GM18907 (cell line): ENCODE measurements at regions not wholly inside any gene's neighbourhood (a gene's known extent, or its start where the extent isn't known, plus 50 kb on each side); places are given as distances from the start of the nearest gene placed in this dataset.

Experiments
- ATAC-seq: cut with Tn5 transposase; IDR thresholded peaks from one replicate; pipeline ENCODE4 v1.9.1; 2021; ENCODE audit warnings: mild to moderate bottlenecking, moderate library complexity; ENCODE audit not compliant: unreplicated experiment

DNA sequence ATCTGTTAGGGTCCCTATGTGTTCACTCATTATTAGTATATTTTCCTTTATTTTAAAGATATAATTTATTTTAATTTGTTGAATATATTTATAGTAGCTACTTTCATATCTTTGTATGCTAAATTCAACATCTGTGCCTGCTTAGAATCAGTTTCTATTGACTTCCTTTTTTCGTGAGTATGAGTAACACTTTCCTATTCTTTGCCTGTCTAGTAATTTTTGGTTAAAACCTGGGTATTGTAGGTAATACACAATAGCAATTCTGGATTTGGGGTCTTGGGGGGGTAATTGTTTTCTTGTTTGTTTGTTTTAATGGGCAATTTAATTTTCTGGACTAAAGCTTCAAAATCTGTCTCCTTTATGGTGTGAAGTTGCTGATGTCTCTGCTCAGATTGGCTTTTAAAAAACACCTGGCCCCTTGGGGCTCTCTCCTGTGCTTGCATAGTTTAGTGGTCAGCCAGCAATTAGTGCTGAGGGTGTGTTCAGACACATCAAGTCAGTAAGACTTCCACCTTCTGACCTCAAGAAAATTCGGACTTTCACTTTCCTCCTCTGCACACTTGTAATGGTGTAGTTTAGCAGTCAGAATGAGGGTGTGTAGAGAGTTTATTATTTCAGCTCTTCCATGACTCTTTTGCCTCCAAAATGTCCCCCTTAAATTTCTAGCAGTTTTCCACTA is 124.4 kb upstream of the MAP1B start:
- no peak for ATAC-seq

DNA sequence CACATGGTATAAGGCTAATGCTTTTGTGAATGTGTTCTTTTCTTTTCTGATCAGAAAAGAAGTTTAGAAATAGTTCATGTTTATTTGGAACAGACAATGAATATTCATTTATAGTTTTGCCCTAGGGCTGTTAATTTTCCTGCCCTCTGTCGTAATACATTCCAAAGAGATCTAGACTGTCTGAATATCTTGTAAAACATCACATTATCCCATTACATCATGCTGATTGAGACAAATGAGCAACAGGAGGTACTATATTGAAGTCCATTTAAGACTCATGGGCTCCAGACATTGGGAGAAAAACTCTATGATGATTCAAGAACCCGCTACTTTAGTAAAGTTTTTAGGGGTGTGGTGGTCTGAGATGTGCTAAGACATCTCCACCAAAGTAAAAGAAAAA is 121.2 kb upstream of the MAP1B start:
- ATAC-seq = no peak

DNA sequence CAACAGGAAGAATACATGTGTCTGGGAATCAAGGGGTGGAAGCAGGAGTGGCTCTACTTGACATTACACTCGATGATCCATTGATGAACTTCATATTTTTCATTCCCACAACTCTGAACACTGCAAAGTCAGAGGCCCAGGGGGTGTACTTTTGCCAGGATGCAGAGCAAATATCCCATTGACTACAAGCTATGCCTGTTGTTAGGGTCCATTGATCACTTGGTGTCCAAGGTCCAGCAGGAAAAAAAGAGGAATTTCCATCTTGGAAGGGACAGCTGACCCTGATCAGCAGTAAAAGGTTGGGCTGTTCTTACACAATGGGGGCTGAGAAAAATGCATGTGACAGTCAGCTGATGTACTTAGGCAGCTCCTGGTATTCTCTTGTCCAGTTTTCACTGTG is 118.5 kb upstream of the MAP1B start:
- no peak for ATAC-seq

DNA sequence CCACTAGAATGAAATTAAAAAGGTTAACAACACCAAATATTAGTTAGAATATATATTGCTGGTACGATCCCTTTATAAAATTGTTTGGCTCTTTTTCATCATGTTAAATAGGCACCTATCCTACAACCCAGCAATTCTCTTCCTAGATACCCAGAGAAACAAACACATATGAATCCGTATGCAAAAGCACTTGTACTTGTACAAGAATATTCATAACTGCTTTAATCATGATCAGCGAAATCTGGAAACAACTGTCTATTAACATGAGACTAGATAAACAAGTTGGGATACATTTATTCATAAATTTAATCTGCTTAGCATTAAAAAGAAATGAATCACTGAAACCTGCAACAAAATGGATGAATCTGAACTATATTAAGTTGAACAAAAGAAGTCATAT is 113.7 kb upstream of the MAP1B start:
- no peak for ATAC-seq

DNA sequence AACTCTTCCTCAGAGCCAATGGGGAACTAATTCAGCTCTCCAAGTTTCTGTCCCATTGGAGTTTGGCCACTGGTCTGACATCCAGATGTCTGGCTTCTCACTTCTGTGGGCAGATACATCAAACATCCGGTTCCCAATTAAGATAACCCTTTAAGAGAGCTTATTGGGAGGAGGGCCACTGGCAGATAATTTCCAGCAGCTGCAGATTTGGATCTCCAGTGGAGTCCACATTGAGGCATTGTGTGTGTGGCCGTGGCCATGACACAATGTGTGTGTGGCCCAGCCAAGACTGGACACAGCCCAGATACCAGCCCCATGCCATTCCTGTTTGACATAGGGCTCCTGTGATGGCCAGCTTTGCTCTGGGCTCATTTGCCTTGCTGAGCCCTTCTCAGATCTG is 110.5 kb upstream of the MAP1B start:
- no peak for ATAC-seq

DNA sequence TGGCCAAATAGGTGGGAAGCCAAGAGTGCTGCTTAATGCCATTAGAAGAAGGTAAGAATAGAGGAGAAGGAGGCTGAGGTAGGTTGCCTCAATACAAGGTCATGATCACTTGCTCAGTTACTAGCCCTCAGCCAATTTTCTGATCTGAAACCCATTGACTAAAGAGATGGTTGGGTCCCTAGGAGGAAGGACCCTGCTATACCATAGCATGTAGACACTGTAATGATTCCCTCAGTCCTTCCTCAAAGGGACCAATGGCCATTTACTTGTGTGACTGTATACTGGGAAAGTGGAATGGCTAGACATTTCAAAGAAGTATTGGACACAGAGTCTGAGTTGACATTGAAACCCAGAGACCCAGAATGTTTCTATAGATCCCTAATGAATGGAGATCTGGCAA is 108.5 kb upstream of the MAP1B start:
- ATAC-seq = no peak

DNA sequence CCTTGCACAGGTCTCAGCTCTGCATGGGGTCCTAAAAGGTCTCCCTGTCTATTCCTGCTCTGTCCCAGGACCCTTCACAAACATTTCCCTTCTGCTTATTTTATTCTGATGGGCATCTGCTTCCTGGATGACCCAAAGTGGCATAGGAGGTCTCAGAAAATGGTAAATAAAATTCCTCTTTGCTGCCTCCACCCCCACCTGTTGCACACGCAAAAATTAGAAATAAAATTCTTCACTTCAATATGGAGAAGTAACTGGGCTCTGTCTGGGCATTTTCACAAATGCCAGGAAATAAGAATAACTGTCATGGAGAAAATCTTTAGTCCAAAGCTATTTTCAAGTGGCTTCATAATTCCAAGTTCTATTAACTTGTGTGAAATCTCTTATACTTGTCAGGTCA is 106.6 kb upstream of the MAP1B start:
- no peak for ATAC-seq

DNA sequence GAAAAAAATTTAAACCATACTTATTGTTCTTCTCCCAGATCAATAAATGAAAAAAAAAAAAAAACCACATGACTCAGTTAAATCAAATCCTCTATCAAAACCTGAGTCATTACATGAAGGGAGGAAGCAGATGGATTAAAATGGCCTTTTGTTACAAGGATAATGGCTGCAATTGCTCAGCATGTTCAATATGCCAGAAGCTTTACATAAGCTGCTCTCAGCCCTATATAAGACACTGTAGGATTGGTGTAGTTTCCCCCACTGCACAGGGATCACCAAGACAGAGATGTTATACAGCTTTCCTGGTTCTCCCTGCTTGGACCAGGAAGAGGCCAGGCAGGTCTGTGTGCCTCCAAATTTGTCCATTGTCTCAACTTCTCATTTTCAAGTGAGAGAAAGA is 101.6 kb upstream of the MAP1B start:
- no peak for ATAC-seq

DNA sequence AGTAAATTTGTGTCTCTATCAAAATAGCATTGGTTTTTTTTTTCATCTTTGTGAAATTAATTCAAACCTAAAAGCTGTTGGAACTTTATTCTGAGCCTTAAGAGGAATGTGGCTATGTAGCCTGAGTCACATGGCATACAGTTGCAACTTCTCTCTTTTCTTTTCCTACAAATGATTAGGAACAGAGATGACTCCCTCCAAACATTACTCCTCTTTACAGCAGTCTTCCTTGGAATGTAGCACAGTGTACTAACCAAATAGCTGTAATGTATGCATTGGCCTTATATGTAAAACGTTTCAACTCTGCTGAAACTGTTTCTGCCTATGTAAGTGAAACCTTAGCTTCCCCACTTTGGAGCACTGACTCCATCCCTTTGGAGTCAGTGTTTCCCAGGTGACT is 100.9 kb upstream of the MAP1B start:
- no peak for ATAC-seq

DNA sequence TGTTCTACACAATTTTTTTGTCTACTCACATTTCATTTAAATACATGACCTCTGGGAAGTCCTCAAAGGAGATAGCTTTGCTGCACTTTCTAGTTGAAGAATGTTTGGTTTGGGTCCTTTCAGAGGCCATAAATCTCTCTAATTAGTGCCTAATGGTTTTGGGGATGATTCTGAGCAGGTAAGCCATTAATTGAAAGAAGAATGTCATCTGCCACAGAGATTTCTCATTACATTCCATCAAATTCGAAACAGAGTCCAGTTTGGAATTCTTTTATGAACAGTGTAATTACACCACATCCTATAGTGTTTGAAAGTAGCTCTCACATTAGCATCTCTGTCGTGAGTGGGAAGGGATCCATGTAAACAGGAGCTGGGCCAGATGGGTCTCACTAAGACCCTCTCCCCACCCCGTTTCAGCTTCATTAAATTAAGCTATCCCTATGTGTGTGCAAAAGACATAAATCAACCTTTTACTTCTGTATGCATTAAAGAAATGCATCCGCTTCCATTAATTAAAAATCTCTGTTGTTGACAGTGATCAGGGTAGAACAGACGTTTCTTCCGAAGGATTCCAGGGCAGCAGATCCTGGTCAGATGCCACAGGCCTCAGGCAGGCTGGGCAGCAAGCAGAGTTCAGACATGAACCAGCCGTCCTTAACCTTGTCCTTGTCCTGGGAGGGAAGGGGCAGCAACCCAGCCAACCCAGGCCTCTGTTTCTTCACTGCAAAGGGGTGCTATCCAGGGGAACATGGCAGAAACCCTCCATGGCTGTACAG is 99.8 kb upstream of the MAP1B start:
- ATAC-seq = no peak

DNA sequence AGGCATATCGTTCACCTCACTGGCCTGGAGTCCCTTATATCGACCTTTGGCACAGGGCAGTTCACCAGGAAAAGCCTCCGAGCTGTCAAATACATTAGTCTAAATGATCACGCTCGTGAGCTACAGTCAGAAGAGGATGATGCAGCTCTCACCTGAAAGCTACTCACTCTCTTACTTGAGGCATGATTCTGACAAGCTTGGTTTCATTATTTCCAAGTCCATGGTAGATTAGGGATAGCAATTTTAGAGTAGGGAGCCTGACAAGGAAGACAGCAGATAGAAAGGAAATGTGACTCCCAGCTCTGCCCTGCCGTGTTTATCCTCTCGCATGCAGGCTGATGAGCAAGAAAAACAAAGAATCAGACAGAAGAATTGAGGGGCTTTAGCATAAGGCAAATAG is 98.0 kb upstream of the MAP1B start:
- no peak for ATAC-seq

DNA sequence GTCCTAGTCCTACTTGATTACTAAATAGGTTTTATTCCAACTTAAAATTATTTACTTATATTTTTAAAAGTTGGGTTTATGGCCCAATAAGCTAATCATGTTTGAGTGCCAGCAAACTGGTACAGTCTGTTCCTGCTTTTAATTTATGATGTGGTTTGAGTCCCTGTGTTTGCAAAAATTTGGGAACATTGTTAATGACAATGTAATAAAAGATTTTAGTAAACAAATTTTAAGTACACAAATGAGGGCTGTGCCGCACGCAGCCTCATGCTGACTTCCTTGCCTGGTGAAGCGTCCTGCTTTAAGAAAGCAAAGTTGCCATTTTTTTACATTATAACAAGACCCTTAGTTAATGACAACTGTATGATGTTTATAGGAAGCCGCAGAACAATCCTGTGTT is 96.8 kb upstream of the MAP1B start:
- no peak for ATAC-seq

DNA sequence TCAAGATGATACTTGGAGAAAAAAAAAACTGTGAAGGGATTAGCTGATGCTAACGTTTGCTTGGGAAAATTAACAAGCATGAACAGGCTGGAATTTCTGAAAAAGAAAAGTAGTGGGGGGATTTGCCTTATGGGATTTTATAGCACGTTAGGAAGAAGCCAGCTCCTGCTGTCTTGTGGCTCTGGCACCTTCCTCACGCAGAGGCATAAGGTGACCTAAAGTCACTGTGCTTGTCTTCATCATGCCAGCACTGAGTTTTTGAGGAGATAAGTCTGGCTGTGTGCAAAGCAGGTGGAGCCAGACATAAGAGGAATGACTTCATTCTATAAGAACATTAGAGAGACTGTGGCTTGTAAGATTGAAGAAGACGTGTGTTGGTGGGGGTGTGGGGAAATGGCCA is 94.4 kb upstream of the MAP1B start:
- no peak for ATAC-seq

DNA sequence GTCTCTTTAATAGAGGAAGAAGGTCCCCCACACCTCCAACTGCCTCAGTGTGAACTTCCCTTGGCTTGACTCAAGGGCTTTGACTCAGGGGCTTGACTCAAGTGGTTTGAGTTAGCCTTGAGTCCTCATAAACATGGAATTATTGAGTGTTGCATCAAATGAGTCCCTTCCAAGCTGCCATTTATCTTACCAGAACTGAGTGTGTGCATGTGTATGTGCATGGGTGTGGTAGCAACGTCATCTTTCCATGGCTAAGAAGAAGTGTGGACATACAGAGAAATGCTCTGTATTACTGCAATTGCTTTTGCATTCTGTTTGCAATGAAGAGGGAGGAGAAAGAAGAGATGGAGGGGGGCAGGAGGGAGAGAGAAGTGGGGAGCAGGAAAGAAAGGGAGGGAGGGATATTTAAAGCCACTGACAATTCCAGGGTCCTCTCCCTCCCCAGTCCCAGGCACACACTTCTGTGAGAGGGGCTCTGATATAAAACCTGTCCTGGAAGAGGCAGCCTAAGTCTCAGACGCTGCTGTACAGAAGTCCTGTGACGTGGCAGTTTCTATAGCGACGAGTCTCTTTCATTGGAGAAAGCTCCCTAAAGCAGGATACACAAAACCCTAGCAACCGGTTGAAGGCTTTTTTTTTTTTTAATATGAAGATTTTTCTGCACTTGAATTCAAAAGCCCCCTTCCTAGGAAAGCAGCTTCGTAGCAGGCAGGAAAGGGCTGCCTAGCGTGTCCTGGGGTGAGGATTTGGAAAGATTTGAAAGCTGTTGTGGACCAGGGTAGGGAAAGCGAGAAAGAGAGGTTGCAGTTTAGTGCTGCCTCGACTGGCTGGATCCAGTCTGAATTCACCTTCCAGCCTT is 93.3 kb upstream of the MAP1B start:
- no peak for ATAC-seq

DNA sequence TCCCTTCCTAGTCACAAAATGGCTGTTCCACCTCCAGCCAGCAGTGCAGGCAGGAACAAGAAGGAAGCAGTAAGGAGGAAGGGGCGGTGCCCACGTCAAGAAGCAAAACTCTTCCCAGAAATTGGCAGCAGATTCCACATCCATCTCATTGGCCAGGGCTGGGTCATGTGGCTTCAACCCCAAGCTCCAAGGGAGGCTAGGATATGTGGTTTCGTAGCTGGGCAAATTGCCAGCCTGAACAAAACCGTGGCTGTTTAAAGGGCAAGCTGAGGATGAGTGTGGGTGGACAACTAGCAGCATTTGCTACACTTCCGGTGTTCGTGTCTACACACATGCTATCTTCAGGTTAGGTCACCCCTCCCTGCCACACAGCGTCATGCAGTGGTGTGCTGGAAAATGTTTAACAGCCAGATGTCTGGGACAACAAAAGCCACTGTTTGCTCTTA is 92.1 kb upstream of the MAP1B start:
- no peak for ATAC-seq

DNA sequence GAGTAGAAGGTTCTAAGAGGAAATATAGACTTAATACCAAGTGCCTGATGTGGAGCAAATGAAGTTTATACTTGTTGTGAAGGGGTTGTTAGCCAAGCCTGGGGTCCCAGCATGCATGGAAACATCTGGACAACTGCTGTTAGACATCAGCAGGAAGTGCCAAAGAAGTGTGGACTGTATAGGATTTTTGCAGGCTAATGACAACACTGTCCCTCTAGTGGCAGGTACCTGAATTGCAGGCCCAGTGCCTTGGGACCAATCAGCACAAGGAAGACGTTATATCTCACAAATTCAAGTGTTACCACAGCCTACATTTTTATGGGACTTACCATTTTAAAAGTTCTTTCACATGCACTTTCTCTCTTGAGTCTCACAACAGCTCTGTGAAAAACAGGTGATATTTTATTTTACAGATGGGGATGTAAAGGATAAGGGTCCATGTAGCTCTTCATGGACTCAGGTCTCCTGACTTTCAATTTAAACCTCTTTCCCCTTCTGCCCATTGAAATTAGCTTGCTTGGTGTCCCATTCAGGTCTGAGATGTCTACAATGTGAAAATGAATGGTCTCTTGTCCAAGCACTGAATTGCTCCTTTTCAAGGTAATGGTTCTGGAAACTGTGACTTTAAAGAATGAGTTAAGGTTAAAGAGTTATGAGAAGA is 89.0 kb upstream of the MAP1B start:
- no peak for ATAC-seq

DNA sequence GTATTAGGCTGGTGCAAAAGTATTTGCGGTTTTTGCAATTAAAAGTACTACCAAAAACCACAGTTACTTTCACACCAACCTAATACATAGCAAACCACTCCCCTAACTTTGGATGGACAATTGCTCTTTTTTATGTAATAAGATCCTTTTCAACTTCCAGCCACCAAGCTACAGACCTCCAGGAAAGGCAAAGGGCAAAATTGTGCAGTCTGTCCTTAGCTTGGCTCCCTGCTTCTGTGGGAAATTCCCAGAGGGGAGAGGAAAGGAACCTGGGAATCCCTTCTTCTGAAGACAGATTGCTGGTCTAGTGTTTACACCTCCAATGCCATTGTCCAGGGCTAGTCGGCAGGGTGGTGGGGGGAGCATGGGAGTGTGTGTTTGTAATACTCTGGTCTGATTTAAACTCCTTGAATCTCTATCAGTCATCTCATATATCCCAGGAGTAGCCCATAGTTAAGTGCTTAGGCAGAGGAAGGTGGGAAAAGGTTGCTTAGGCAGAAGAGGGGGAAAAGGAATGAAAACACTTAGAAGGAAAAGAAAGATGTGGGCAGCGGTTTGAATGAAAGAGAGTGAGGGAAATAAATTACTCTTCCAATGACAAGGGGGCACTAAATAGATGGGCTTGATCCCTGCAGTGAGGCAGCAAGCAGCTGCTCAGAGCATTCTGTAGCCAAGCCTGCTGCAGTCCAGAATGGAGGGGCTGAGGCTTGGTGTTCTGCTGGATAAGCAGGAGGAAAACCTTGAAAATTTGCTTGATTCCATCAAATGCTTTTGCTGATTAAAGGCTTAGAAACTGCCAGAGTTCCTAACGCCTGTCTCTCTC is 86.9 kb upstream of the MAP1B start:
- no peak for ATAC-seq

DNA sequence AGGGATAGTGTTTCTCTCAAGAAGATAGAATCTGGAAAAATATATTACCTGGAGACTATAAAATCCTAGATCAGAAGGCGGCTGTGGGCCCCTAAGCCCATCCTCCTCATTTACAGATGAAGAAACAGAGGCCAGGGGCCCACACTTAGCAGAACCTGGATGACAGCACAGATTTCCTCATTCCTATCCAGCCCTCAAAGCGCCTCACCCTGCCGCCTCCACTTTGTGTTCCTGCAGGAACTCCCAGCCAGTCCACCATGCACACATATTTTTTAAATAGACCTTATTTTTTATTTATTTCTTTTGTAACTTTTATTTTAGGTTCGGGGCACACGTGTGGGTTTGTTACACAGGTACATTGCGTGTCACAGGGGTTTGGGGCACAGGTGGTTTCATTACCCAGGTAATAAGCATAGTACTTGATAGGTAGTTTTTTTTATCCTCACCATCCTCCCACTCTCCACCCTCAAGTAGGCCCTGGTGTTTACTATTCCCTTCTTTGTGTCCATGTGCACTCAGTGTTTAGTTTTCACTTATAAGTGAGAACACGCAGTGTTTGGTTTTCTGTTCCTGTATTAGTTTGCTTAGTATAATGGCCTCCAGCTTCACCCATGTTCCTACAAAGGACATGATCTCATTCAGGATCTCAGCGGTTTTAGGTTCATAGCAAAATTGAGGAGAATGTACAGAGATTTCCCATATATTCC is 85.5 kb upstream of the MAP1B start:
- no peak for ATAC-seq

DNA sequence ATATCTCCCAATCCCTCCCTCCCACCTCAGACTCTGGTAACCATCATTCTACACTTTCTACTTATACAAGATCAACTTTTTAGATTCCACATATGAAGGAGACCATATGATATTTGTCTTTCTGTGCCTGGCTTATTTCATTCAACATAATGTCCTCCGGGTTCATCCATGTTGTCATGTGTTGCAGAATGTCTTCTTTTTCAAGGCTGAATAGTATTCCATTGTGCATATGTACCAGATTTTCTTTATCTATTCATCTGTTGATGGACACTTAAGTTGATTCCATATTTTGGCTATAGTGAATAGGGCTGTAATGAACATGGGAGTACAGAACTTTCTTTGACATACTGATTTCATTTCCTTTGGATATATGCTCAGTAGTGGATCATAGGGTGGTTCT is 78.9 kb upstream of the MAP1B start:
- no peak for ATAC-seq

DNA sequence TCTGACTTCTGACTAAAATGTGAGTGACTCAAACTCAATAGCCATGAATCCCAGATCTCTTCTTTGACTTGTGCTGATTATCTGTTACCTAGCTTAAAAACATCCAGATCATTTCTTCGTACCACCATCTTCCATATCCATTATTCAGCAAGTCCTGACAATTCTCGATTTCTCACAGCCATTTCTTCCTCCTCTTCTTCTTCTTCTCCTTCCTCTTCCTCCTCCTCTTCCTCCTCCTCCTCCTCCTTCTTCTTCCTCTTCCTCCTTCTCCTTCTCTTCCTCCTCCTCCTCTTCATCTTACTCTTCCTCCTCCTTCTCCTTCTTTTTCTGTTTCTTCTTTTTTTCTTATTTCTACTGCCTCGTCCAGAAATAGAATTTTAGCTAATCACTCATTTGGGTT is 77.0 kb upstream of the MAP1B start:
- ATAC-seq = no peak
